ENCODE measurements at regions not wholly inside any gene's neighbourhood (a gene's known extent, or its start where the extent isn't known, plus 50 kb on each side); places are given as distances from the start of the nearest gene placed in this dataset.

DNA sequence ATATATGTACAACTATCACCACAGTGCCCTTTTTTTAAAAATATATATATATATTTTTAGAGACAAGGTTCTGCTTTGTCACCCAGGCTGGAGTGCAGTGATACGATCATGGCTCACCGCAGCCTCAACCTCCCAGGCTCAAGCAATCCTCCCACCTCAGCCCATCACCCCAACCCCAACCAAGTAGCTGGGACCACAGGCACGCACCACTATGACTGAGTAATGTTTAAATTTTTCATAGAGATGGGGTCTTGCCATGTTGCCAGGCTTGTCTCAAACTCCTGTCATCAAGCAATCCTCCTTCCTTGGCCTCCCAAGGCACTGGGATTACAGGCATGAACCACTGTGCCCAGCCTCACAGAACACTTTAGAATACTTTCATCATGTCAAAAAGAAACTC is 234.9 kb downstream of the SH2D4B start:
- TF ChIP-seq CREB1 (IDR thresholded peaks at IDR 0.05; ENCODE audit: low read depth) = no peak
- TF ChIP-seq FOXM1 (IDR thresholded peaks at IDR 0.05; ENCODE audit: borderline replicate concordance, low read depth) = no peak
- no peak for TF ChIP-seq REST (IDR thresholded peaks at IDR 0.05; ENCODE audit: low read depth)
- TF ChIP-seq RAD21 (IDR thresholded peaks at IDR 0.05; ENCODE audit: low read depth) = no peak
- TF ChIP-seq EP300 (IDR thresholded peaks at IDR 0.05; ENCODE audit: borderline replicate concordance) = no peak
- TF ChIP-seq YY1 (IDR thresholded peaks at IDR 0.05; ENCODE audit: low read depth) = no peak
- TF ChIP-seq TCF12 (IDR thresholded peaks at IDR 0.05; ENCODE audit: low read depth) = no peak
- TF ChIP-seq MAX (IDR thresholded peaks at IDR 0.05) = no peak
- no peak for TF ChIP-seq USF1 (IDR thresholded peaks at IDR 0.05)
- no peak for TF ChIP-seq TAF1 (IDR thresholded peaks at IDR 0.05; ENCODE audit: low read depth)

DNA sequence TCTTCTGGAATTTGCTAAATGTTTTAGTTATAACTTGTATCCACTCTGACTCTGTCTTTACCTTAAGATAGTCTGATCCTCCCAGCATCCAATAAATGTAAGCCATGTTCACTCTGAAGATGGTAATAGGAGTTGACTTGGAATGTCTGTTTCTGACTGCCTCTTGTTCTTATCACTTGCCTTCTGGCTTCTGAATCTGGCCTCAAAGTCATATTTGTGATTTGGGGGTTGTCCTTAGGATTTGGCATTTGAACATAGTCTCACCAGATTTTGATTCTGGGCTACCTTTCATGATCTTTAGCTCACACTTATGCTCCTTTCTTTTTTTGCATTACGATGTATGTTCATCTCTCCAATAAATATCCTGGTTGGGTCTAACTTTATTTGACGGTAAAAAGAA is 247.0 kb downstream of the SH2D4B start:
- TF ChIP-seq TCF12 (IDR thresholded peaks at IDR 0.05; ENCODE audit: low read depth) (no peak), EGR1 (IDR thresholded peaks at IDR 0.05) (no peak), CEBPB (IDR thresholded peaks at IDR 0.05) (no peak), CREB1 (IDR thresholded peaks at IDR 0.05; ENCODE audit: low read depth) (no peak), MAX (IDR thresholded peaks at IDR 0.05) (no peak)

GRCh38 chr10:80786322-80786721 is 248.6 kb downstream of the SH2D4B start:
- TF ChIP-seq USF1 (IDR thresholded peaks at IDR 0.05) (no peak), TEAD4 (IDR thresholded peaks at IDR 0.05) (no peak), REST (IDR thresholded peaks at IDR 0.05; ENCODE audit: low read depth) (no peak), CEBPB (IDR thresholded peaks at IDR 0.05) (no peak), TAF1 (IDR thresholded peaks at IDR 0.05; ENCODE audit: low read depth) (no peak), MAX (IDR thresholded peaks at IDR 0.05) (no peak), TCF12 (IDR thresholded peaks at IDR 0.05; ENCODE audit: low read depth) (no peak), EP300 (IDR thresholded peaks at IDR 0.05; ENCODE audit: borderline replicate concordance) (no peak), RAD21 (IDR thresholded peaks at IDR 0.05; ENCODE audit: low read depth) (no peak), CREB1 (IDR thresholded peaks at IDR 0.05; ENCODE audit: low read depth) (no peak), ZBTB7A (IDR thresholded peaks at IDR 0.05; ENCODE audit: low read depth) (no peak), EGR1 (IDR thresholded peaks at IDR 0.05) (no peak), FOXM1 (IDR thresholded peaks at IDR 0.05; ENCODE audit: borderline replicate concordance, low read depth) (no peak), YY1 (IDR thresholded peaks at IDR 0.05; ENCODE audit: low read depth) (no peak), NFIC (IDR thresholded peaks at IDR 0.05) (no peak)

- TF ChIP-seq RAD21 (IDR thresholded peaks at IDR 0.05; ENCODE audit: low read depth) = no peak
- no peak for TF ChIP-seq CREB1 (IDR thresholded peaks at IDR 0.05; ENCODE audit: low read depth)
- TF ChIP-seq CEBPB (IDR thresholded peaks at IDR 0.05) = no peak
- no peak for TF ChIP-seq TEAD4 (IDR thresholded peaks at IDR 0.05)
- TF ChIP-seq MAX (IDR thresholded peaks at IDR 0.05) = no peak
- TF ChIP-seq YY1 (IDR thresholded peaks at IDR 0.05; ENCODE audit: low read depth) = no peak
- TF ChIP-seq EP300 (IDR thresholded peaks at IDR 0.05; ENCODE audit: borderline replicate concordance) = no peak
- no peak for TF ChIP-seq USF1 (IDR thresholded peaks at IDR 0.05)
- TF ChIP-seq FOXM1 (IDR thresholded peaks at IDR 0.05; ENCODE audit: borderline replicate concordance, low read depth) = no peak
- TF ChIP-seq REST (IDR thresholded peaks at IDR 0.05; ENCODE audit: low read depth) = no peak
- TF ChIP-seq TCF12 (IDR thresholded peaks at IDR 0.05; ENCODE audit: low read depth) = no peak
- no peak for TF ChIP-seq EGR1 (IDR thresholded peaks at IDR 0.05)
- no peak for TF ChIP-seq NFIC (IDR thresholded peaks at IDR 0.05)
- no peak for TF ChIP-seq ZBTB7A (IDR thresholded peaks at IDR 0.05; ENCODE audit: low read depth)
- no peak for TF ChIP-seq TAF1 (IDR thresholded peaks at IDR 0.05; ENCODE audit: low read depth)
Observed at GRCh38 chr10:80787952-80788351, 250.2 kb downstream of the SH2D4B start.

All from Ishikawa (cell line).